ENCODE measurements at regions not wholly inside any gene's neighbourhood (a gene's known extent, or its start where the extent isn't known, plus 50 kb on each side); places are given as distances from the start of the nearest gene placed in this dataset.

GRCh38 chr6:145273136-145273535, 462.2 kb downstream of the EPM2A start:
- no peak for TF ChIP-seq CTCF (IDR thresholded peaks at IDR 0.05)
- TF ChIP-seq POLR2A (IDR thresholded peaks at IDR 0.05) = no peak
- no peak for TF ChIP-seq EP300 (IDR thresholded peaks at IDR 0.05)

All from gastroesophageal sphincter (tissue), 3 donors.